ENCODE measurements at regions not wholly inside any gene's neighbourhood (a gene's known extent, or its start where the extent isn't known, plus 50 kb on each side); places are given as distances from the start of the nearest gene placed in this dataset.

DNA sequence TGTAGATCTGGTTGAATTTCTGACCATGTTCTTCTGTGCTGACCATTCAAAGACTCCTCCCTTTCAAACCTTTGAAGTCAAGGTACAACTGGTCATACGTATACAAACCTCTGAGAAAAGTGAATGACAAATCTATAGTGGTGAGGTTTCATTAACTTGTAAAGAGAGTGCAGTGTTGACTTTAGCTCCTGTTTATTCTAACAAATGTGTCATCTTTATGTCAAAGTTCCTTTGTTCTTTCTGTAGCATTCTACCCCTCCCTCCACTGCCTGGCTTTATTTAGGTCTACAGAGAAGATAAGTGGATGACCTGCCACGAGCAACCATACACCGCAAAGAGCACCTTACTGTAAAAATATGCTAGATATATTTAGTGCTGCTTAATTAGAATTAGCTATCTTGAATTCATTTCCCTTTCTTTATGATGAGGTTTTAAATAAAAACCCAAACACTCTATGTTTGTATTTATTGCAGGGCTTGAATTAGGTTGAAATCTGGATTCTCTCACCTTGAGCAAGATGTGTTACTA is 520.0 kb upstream of the CDH11 start:
- DNase-seq (ENCODE audit: low read depth in 2 of 2), result no peak

DNA sequence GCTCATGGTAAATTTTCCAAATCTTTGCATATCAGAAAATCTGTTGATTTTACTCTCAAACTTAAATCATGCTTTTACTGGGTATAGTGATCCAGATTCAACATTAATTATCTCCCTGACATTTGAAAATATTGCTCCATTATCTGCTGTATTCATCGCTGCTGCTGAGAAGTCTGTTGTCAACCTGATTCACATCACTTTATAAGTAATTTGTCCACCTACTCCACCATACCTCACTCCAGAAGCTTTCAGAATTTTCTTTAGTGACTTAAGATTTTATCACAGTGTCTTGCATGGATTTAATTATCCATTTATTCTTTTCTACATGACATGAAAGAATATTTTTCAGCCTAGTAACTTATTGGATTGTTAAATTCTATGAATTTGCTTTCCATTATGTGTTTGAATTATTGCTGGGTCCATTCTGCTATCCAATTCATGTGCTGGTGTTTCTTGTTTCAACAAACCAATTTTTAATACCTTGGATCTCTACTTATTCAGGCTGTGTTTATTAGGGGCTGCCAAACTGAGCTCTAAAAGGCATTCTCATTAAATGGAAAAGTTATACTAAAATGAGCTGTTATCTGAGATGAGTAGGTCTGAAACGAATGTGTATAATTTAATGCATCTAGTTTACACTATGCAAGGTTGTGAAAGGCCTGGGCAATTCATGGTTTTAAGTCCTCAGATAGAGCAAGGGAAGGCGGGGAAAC is 519.3 kb upstream of the CDH11 start:
- no peak for DNase-seq (ENCODE audit: low read depth in 2 of 2)

GRCh38 chr16:65634833-65635232 is 513.0 kb upstream of the CDH11 start:
- no peak for DNase-seq (ENCODE audit: low read depth in 2 of 2)

GRCh38 chr16:65634291-65634690 is 512.4 kb upstream of the CDH11 start:
- DNase-seq (ENCODE audit: low read depth in 2 of 2), result no peak

DNA sequence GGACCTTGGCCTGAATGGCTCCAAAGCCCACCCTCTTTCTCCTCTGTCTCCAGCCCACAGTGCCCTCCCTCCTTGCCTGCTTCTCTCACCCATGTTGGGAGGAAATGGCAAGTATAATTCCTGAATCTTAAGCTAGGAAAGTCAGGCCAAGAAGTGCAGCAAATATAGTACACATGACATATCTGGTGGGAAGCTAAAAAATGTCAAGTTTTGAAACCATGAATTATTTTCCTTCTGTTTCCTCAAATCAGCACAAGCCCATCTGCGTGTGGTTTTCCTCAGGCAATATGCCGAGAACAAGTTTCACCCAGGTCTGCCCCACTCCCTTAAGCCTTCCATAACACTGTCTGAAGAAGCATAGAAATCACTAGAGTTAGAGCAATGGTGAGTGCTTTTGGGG is 502.8 kb upstream of the CDH11 start:
- DNase-seq (ENCODE audit: low read depth in 2 of 2), result no peak

- no peak for DNase-seq (ENCODE audit: low read depth in 2 of 2)
These were observed 502.4 kb upstream of the CDH11 start for GRCh38 chr16:65624229-65624628.

- no peak for DNase-seq (ENCODE audit: low read depth in 2 of 2)
These were observed 501.0 kb upstream of the CDH11 start for GRCh38 chr16:65622871-65623270.

DNA sequence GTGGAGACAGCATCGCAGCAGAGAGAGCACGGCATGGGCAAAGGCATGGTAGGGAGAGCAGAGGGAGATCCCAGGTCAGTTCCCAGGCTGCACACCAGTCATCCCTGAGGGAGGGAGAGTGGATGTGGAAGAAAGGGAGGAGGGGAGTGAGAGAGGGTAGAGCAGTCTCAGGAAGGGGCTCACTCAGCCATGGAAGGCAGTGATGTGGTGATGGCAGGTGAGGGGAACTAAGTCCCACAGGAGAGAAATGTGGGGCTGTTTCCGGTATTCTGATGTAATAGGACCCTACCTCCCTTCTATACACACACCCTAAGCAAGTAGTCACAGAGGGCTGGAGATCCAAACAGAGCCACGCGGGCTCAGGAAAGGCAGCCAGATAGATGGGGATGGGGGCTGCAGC is 500.3 kb upstream of the CDH11 start:
- DNase-seq (ENCODE audit: low read depth in 2 of 2), result no peak

DNA sequence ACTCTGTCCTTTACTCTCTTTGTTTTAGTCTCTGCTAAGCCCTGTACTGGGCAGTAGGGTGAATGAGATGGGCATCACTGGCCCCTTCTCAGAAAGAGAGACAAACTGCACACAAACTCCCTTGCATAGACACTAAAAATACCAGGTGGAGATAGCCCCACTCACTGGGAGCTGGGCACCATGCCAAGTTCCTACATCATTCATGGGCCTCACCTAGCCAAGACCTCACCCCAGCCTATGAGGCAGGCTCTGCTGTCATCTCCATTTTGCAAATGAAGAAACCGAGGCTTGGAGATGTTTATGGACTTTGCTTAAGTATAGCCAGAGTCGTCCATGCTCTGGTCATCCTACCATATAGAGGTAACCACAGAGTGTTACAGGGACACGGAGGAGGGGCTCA is 499.8 kb upstream of the CDH11 start:
- no peak for DNase-seq (ENCODE audit: low read depth in 2 of 2)

- DNase-seq (ENCODE audit: low read depth in 2 of 2), result no peak
These were observed 497.7 kb upstream of the CDH11 start for GRCh38 chr16:65619606-65620005.

DNA sequence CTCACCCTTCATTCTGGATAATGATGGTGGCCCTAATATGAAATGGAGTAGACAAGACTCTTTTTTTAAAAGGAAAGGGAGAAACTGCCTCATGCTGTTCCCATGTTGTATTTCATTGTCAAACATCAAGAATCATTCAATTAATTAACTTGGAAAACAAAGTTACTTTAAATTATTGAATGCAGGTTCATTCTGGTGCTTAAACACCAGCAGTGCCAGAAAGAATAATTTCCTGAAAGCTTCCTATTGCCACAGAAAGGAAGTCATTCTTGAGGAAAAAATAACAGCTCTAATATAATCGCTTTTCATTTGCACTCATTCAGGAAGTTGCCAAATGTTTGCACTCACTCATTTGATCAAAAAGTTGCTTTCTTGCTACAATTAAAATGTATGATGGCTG is 497.1 kb upstream of the CDH11 start:
- no peak for DNase-seq (ENCODE audit: low read depth in 2 of 2)

GRCh38 chr16:65618333-65618732 is 496.5 kb upstream of the CDH11 start:
- no peak for DNase-seq (ENCODE audit: low read depth in 2 of 2)

- DNase-seq (ENCODE audit: low read depth in 2 of 2), result no peak
These were observed 495.6 kb upstream of the CDH11 start for GRCh38 chr16:65617421-65617820.

- no peak for DNase-seq (ENCODE audit: low read depth in 2 of 2)
These were observed 486.6 kb upstream of the CDH11 start for GRCh38 chr16:65608455-65608854.

DNA sequence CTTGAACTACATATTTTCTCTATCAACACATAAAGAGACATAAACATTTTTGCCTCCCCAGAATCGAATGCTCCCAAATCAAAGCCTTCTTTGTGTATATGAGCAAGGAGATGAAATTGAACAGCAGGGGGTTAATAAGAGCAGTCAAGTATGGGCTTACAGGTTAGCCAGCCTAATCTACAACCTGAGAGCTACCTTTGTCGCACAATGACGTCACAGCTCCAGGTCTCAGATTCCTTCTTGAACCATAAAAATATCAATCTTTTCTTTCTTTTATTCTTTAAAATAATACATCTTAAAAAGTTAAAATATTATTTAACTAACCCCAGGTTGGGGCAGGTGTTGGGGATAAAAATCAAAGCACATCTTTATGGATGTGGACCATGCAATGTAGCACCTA is 482.9 kb upstream of the CDH11 start:
- DNase-seq (ENCODE audit: low read depth in 2 of 2), result no peak

DNA sequence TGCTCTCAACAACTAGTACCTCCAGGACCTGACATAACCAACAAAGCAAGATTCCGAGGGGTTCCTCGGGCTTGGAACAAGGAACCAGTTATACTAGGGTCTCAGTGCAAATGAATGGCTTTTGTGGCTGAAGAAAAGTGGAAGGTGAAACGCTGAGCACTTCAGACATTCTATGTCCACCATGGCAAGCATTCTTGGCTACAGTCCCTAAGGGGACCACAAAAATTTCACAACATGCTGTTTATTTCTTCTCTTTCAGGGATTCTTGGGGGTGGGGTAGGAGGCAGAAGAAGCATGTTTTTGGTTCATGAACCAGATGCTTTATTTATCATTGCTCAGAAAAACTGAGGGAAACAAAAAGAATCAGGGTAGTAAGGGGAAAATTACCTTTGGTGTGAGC is 479.9 kb upstream of the CDH11 start:
- DNase-seq (ENCODE audit: low read depth in 2 of 2), result no peak

GRCh38 chr16:65600629-65601028 is 478.8 kb upstream of the CDH11 start:
- no peak for DNase-seq (ENCODE audit: low read depth in 2 of 2)

DNA sequence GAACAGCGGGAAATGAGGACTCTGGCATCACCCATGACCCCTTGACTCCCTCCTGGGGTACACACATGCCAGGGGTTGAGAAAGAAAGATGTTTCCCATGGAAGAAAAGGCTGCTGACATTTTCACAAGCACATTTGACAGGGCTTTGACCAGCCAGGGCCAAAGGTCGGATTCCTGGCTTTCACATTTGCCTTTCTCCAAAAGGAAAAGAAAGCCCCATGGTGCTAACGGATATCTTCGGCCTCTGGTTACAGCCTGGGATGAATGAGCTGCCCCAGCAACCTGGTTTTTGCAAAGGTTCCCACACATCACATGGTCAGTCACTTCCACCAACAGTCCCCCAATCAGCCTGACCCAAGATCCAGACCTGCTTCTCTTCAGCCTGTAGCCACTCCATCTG is 478.2 kb upstream of the CDH11 start:
- no peak for DNase-seq (ENCODE audit: low read depth in 2 of 2)

DNA sequence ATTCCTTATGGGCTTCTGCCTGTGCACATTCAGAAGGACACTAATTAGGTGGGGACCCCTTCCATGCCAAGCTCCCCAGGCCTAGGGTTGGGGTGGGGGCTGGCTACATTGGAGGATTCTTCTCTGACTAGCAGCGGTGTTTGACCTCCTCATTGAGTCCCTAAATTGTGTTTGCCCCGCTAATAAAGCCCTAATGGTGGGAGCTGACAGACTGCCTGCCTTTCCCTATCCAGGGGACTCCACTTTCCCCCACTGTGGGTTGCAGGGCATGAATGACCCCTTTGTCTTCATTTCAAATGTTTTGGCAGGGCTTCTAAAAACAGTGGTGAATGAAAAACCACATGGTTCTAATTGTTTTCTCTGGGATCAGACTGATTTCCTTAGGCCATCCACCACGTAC is 476.8 kb upstream of the CDH11 start:
- DNase-seq (ENCODE audit: low read depth in 2 of 2), result no peak

DNA sequence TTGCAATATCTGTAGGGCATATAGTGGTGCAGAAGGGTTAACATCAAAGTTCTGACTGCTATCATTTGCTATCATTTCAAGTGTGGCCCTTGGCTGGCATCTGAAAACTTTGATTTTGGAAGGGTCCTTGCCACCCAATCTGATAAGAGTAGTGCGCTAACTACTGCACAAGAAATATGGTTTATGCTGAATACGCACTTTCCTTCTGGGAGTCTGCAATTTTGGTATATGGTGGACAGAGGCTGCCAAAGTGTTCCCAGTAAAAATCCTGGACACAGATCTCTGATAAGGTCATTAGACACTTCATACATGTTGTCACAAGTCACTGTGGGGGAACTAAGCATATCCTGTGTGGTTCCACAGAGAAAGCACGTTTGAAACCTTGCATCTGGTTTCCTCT is 461.6 kb upstream of the CDH11 start:
- DNase-seq (ENCODE audit: low read depth in 2 of 2), result no peak

DNA sequence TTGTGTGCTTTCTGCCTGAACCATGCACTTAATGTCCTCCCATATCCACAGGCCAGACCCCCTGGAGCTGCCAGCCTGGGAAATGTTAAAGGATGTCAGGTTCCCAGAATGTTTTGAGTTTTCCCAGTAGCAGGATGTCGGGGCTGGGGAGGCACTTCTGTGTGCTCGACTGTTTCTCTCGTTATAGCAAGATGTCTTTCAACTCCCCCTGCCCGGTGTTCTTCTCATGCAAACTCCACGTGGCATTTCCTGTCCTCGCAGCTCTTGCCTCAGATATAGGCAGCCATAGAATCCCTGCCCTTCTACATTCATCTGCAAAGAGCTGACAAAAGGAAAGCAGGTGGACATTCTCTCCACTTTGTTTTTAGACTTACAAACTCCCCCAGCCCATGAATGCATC is 457.2 kb upstream of the CDH11 start:
- DNase-seq (ENCODE audit: low read depth in 2 of 2), result no peak

GRCh38 chr16:65576631-65577030 is 454.8 kb upstream of the CDH11 start:
- no peak for DNase-seq (ENCODE audit: low read depth in 2 of 2)

- no peak for DNase-seq (ENCODE audit: low read depth in 2 of 2)
These were observed 454.3 kb upstream of the CDH11 start for GRCh38 chr16:65576139-65576538.

DNA sequence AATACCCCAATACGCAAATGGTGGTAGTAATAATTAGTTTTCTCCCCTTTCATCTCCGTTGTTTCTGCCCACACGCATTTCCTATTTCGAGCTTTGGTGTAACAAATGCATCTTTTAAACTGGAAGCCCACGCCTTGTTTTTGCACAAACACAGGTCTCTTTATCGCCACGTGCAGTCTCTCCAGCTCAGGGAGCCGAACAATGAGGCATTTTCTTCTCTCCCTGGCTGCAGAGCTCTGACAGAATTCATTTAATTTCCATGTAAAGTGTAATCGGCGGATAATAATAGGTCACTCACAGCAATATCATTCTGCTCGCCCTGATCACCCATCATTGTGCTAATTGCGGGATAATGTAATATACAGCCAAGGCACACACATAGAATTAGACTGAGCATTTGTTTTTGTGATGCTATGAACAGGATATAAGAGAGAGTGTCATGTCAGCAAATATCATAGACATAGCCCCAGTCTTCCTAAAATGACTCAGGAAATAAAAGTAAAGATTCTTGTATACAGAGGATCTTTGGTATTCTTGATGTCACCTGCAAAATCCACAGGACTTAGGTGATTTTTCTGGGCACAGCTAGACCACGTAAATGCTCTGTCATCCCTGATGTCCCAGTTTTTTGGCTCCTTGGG is 452.6 kb upstream of the CDH11 start:
- no peak for DNase-seq (ENCODE audit: low read depth in 2 of 2)

Measured in stimulated activated CD8-positive, alpha-beta memory T cell treated with anti-CD3 and anti-CD28 coated beads, Interleukin-15, amount 100 ng/mL, for 4 hours (primary cell).